IMR-90 (cell line): ENCODE measurements at regions not wholly inside any gene's neighbourhood (a gene's known extent, or its start where the extent isn't known, plus 50 kb on each side); places are given as distances from the start of the nearest gene placed in this dataset.

ENCODE experiments used
- CHD1 ChIP-seq: IDR thresholded peaks from 2 replicates; pipeline ENCODE4 v1.6.1; 2012; ENCODE audit warnings: low read depth, low read length, improper control_type of control experiment
- CTCF ChIP-seq: conservative IDR thresholded peaks from 2 replicates; pipeline ENCODE4 v1.5.1; 2012; ENCODE audit warnings: mild to moderate bottlenecking, low read depth, low read length, improper control_type of control experiment
- MAZ ChIP-seq: IDR thresholded peaks from 2 replicates; pipeline ENCODE4 v1.6.1; 2012; ENCODE audit warnings: low read depth, mild to moderate bottlenecking, low read length, improper control_type of control experiment, moderate library complexity, borderline replicate concordance
- NFE2L2 ChIP-seq: fragments of 150-350 bp; IDR thresholded peaks from 2 replicates; pipeline ENCODE4 v1.6.1; 2016; ENCODE audit warnings: low read depth, mild to moderate bottlenecking, low read length
- POLR2A ChIP-seq: IDR thresholded peaks from 2 replicates; pipeline ENCODE4 v1.6.1; 2012; ENCODE audit warnings: mild to moderate bottlenecking, low read depth, low read length
- RFX5 ChIP-seq: IDR thresholded peaks from 2 replicates; pipeline ENCODE4 v1.8.0; 2012; ENCODE audit warnings: low read depth, mild to moderate bottlenecking, low read length, moderate library complexity

GRCh38 chr18:46408334-46408987, 248.6 kb downstream of the LOXHD1 start:
- TF ChIP-seq POLR2A (no peak), RFX5 (no peak), CTCF (no peak), CHD1 (no peak), NFE2L2 (no peak), MAZ (no peak)
